B cell (primary cell): ENCODE measurements at regions not wholly inside any gene's neighbourhood (a gene's known extent, or its start where the extent isn't known, plus 50 kb on each side); places are given as distances from the start of the nearest gene placed in this dataset.

Experiments used
- ATAC-seq: fragments of 200-7000 bp; cut with Tn5 transposase; one replicate; pipeline ENCODE4 v1.10.0; 2021; ENCODE audit warnings: low read depth, mild to moderate bottlenecking, moderate number of reproducible peaks, moderate library complexity
- CTCF ChIA-PET: fragments of 350-600 bp; sonication (Branson Sonifier 250); formaldehyde crosslinking; loops from one replicate; lab custom pipeline; 2021; ENCODE audit warnings: antibody characterized with exemption, inconsistent platforms; lab: Charles Lee
- POLR2A ChIA-PET: fragments of 350-600 bp; sonication (Branson Sonifier 250); formaldehyde crosslinking; loops from one replicate; lab custom pipeline; 2021; ENCODE audit warnings: antibody characterized with exemption; lab: Charles Lee
- DNase-seq: peaks from one replicate; pipeline ENCODE4 v3.0.0; 2013
- H2AFZ ChIP-seq: 2 replicates; pipeline ENCODE4 v1.6.1; 2012; ENCODE audit warnings: mild to moderate bottlenecking, low read depth, low read length; ENCODE audit not compliant: insufficient read depth, poor library complexity, severe bottlenecking
- H3K27ac ChIP-seq, 2 donors: 1 replicate in 1 of 2; 2 replicates in 1 of 2; pipeline ENCODE4 v1.5.1; 2012 to 2013; ENCODE audit warnings: low read length in 2 of 2, mild to moderate bottlenecking in 2 of 2, moderate library complexity in 1 of 2
- H3K27me3 ChIP-seq, 4 experiments: fragments of 200-600 bp in 1 of 4; sonication (generic) in 1 of 4; replicated peaks in 1 of 4; 1 replicate in 2 of 4; 2 replicates in 2 of 4; pipeline versions ENCODE4 v1.6.1 to v1.7.0; 2013 to 2016; ENCODE audit warnings: low read length in 3 of 4, mild to moderate bottlenecking in 2 of 4, mixed read lengths in 1 of 4, moderate library complexity in 1 of 4; ENCODE audit not compliant: insufficient read depth in 4 of 4, control insufficient read depth in 3 of 4; ENCODE audit errors: control extremely low read depth in 1 of 4
- H3K36me3 ChIP-seq, 2 experiments: replicated peaks in 1 of 2; 1 replicate in 1 of 2; 2 replicates in 1 of 2; pipeline versions ENCODE4 v1.6.1 to v1.7.1; 2013; ENCODE audit warnings: low read length in 1 of 2; ENCODE audit not compliant: insufficient read depth in 2 of 2, control insufficient read depth in 1 of 2; ENCODE audit errors: control extremely low read depth in 1 of 2, extremely low read depth in 1 of 2
- H3K4me1 ChIP-seq, 2 donors: fragments of 200-600 bp in 1 of 2; sonication (generic) in 1 of 2; 1 replicate in 1 of 2; 2 replicates in 1 of 2; pipeline versions ENCODE4 v1.5.1 to v1.6.1; 2013 to 2017; ENCODE audit warnings: low read length in 2 of 2; ENCODE audit not compliant: control insufficient read depth in 2 of 2, insufficient read depth in 2 of 2
- H3K4me2 ChIP-seq: replicated peaks from 2 replicates; pipeline ENCODE3; 2012; ENCODE audit warnings: mild to moderate bottlenecking, low read depth, low read length; ENCODE audit not compliant: poor library complexity, severe bottlenecking
- H3K4me3 ChIP-seq, 5 experiments: fragments of 200-600 bp in 1 of 5; sonication (generic) in 1 of 5; 1 replicate in 3 of 5; 2 replicates in 2 of 5; pipeline versions ENCODE4 v1.5.1 to v1.7.0; 2011 to 2016; ENCODE audit warnings: low read length in 4 of 5, mild to moderate bottlenecking in 4 of 5, low read depth in 2 of 5, control low read depth in 1 of 5, moderate library complexity in 1 of 5; ENCODE audit not compliant: insufficient read depth in 1 of 5; ENCODE audit errors: control extremely low read depth in 1 of 5, extremely low read depth in 1 of 5
- H3K79me2 ChIP-seq: fragments of 200-600 bp; sonication (generic); one replicate; pipeline ENCODE4 v1.6.0; 2016; ENCODE audit warnings: low read length; ENCODE audit not compliant: control insufficient read depth, insufficient read depth
- H3K9ac ChIP-seq: fragments of 200-600 bp; sonication (generic); 2 replicates; pipeline ENCODE4 v1.6.1; 2017; ENCODE audit warnings: mild to moderate bottlenecking, low read length, moderate library complexity
- H3K9me3 ChIP-seq, 3 donors: one replicate each; pipeline versions ENCODE4 v1.6.1 to v1.7.1; 2013; ENCODE audit warnings: low read length in 2 of 3; ENCODE audit not compliant: control insufficient read depth in 2 of 3, insufficient read depth in 1 of 3; ENCODE audit errors: control extremely low read depth in 1 of 3
- H4K20me1 ChIP-seq: 2 replicates; pipeline ENCODE4 v1.6.0; 2012; ENCODE audit warnings: mild to moderate bottlenecking, low read length; ENCODE audit not compliant: insufficient read depth, control insufficient read depth, poor library complexity, severe bottlenecking
- H3K27ac Mint-ChIP-seq: one replicate; pipeline ENCODE4 v1.8.0; 2021; ENCODE audit warnings: mixed read lengths
- H3K27me3 Mint-ChIP-seq: one replicate; pipeline ENCODE4 v1.8.0; 2021; ENCODE audit warnings: mixed read lengths
- H3K4me1 Mint-ChIP-seq: one replicate; pipeline ENCODE4 v1.8.0; 2021; ENCODE audit warnings: mixed read lengths
- H3K4me3 Mint-ChIP-seq: one replicate; pipeline ENCODE4 v1.8.0; 2021; ENCODE audit warnings: mixed read lengths
- H3K9me3 Mint-ChIP-seq: one replicate; pipeline ENCODE4 v1.8.0; 2022; ENCODE audit warnings: mixed read lengths; ENCODE audit not compliant: insufficient read depth
- EZH2 ChIP-seq: IDR thresholded peaks from 2 replicates; pipeline ENCODE4 v1.6.1; 2012; ENCODE audit warnings: borderline replicate concordance, low read depth, mild to moderate bottlenecking, moderate library complexity, low read length; ENCODE audit not compliant: insufficient read depth, poor library complexity, severe bottlenecking
- WGBS: methylation state at CpG from one replicate; pipeline ENCODE4 v1.1.5; 2013; ENCODE audit warnings: missing lambda C conversion rate; ENCODE audit not compliant: insufficient coverage; 5-methylcytosine and 5-hydroxymethylcytosine counted together
- intact Hi-C: fragments of 100-400 bp; cut with micrococcal nuclease; formaldehyde crosslinking; loops from one replicate; pipeline ENCODE4 v1.10.0; 2022
- TF ChIP-seq, protein P1 (sequence below): fragments of 200-600 bp; IDR thresholded peaks from one replicate; pipeline ENCODE4 v1.8.0; 2022; ENCODE audit warnings: antibody characterized with exemption, mild to moderate bottlenecking

- Histone ChIP-seq H3K9me3 (no peaks in the 10 kb centered on the region), H2AFZ (no peak overlapping the region), H3K36me3 (no peaks in the 10 kb centered on the region), H4K20me1 (no peaks in the 10 kb centered on the region), H3K9ac (no peak overlapping the region), H3K27me3 (no peaks in the 10 kb centered on the region), H3K27ac (no peak overlapping the region), H3K4me2 (no peak overlapping the region), H3K4me3 (no peak overlapping the region), H3K4me1 (no peaks in the 10 kb centered on the region), H3K79me2 (no peaks in the 10 kb centered on the region)
- Mint-ChIP-seq H3K4me1 (no peaks in the 10 kb centered on the region), H3K9me3 (no peaks in the 10 kb centered on the region), H3K27me3 (peaks cover 2% of the 10 kb centered on the region), H3K4me3 (no peak overlapping the region), H3K27ac (no peak overlapping the region)
- TF ChIP-seq, protein P1, sequence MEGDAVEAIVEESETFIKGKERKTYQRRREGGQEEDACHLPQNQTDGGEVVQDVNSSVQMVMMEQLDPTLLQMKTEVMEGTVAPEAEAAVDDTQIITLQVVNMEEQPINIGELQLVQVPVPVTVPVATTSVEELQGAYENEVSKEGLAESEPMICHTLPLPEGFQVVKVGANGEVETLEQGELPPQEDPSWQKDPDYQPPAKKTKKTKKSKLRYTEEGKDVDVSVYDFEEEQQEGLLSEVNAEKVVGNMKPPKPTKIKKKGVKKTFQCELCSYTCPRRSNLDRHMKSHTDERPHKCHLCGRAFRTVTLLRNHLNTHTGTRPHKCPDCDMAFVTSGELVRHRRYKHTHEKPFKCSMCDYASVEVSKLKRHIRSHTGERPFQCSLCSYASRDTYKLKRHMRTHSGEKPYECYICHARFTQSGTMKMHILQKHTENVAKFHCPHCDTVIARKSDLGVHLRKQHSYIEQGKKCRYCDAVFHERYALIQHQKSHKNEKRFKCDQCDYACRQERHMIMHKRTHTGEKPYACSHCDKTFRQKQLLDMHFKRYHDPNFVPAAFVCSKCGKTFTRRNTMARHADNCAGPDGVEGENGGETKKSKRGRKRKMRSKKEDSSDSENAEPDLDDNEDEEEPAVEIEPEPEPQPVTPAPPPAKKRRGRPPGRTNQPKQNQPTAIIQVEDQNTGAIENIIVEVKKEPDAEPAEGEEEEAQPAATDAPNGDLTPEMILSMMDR, result no peak
- no peak for TF ChIP-seq EZH2
- DNase-seq (no peak), ATAC-seq (no peak)
- CTCF ChIA-PET, result no interaction called here
- POLR2A ChIA-PET, result no interaction called here
- intact Hi-C loops, result no loop called here
Observed at GRCh38 chr5:88370824-88371223, 102.2 kb upstream of the TMEM161B start.

- intact Hi-C loops, result no loop called here
- H4K20me1 ChIP-seq, result no peaks in the 10 kb centered on the region
- no peak for ATAC-seq
- no peaks in the 10 kb centered on the region for H3K9me3 ChIP-seq
- H3K27me3 ChIP-seq, result no peaks in the 10 kb centered on the region
- Mint-ChIP-seq H3K27me3 (peaks cover 4% of the 10 kb centered on the region), H3K4me3 (no peak overlapping the region), H3K4me1 (no peaks in the 10 kb centered on the region), H3K27ac (no peak overlapping the region), H3K9me3 (no peaks in the 10 kb centered on the region)
- TF ChIP-seq, protein P1, result no peak
- no peak for TF ChIP-seq EZH2
- no peaks in the 10 kb centered on the region for H3K79me2 ChIP-seq
- no peak for DNase-seq
- no peaks in the 10 kb centered on the region for H3K36me3 ChIP-seq
- H2AFZ ChIP-seq, result no peak overlapping the region
- H3K9ac ChIP-seq, result no peak overlapping the region
- POLR2A ChIA-PET, result no interaction called here
- no peak overlapping the region for H3K4me3 ChIP-seq
- H3K4me1 ChIP-seq, result no peaks in the 10 kb centered on the region
- no peak overlapping the region for H3K27ac ChIP-seq
- no peak overlapping the region for H3K4me2 ChIP-seq
- no CpG with 5 or more reads among the region's 2 CpGs for WGBS
- CTCF ChIA-PET, result no interaction called here
Observed at GRCh38 chr5:88368201-88368600, 99.6 kb upstream of the TMEM161B start.
